GM12891 (cell line): ENCODE measurements at regions not wholly inside any gene's neighbourhood (a gene's known extent, or its start where the extent isn't known, plus 50 kb on each side); places are given as distances from the start of the nearest gene placed in this dataset.

Experiments used
- PAX5 ChIP-seq: IDR thresholded peaks from 2 replicates; pipeline ENCODE4 v1.6.1; 2011; ENCODE audit warnings: low read length, moderate library complexity, mild to moderate bottlenecking; ENCODE audit not compliant: insufficient read depth, severe bottlenecking
- POLR2A ChIP-seq: IDR thresholded peaks from 2 replicates; pipeline ENCODE4 v1.6.1; 2011; ENCODE audit warnings: low read depth, low read length, control low read depth
- POLR2AphosphoS5 ChIP-seq: IDR thresholded peaks from 2 replicates; pipeline ENCODE4 v1.6.1; 2011; ENCODE audit warnings: low read depth, low read length, control low read depth
- POU2F2 ChIP-seq: IDR thresholded peaks from 2 replicates; pipeline ENCODE4 v1.6.1; 2011; ENCODE audit warnings: low read depth, mild to moderate bottlenecking, control low read depth, low read length, moderate library complexity
- SPI1 ChIP-seq: IDR thresholded peaks from 2 replicates; pipeline ENCODE4 v1.6.1; 2011; ENCODE audit warnings: low read depth, low read length, control low read depth
- TAF1 ChIP-seq: IDR thresholded peaks from 2 replicates; pipeline ENCODE4 v1.6.1; 2011; ENCODE audit warnings: low read depth, low read length, control low read depth

GRCh38 chr3:6108957-6109356, 752.0 kb upstream of the GRM7 start:
- TF ChIP-seq POLR2A = no peak
- no peak for TF ChIP-seq POLR2AphosphoS5
- no peak for TF ChIP-seq TAF1
- TF ChIP-seq PAX5 = no peak
- TF ChIP-seq SPI1 = no peak
- TF ChIP-seq POU2F2 = no peak
